ENCODE measurements at regions not wholly inside any gene's neighbourhood (a gene's known extent, or its start where the extent isn't known, plus 50 kb on each side); places are given as distances from the start of the nearest gene placed in this dataset.
A peak's percentile ranks its signal among the peaks of the same experiment; 100 is the strongest.
"Not testable (repeated sequence)": the region's sequence is repeated elsewhere in the genome, so short reads cannot be mapped to it uniquely, and the experiment has no call there.

DNA sequence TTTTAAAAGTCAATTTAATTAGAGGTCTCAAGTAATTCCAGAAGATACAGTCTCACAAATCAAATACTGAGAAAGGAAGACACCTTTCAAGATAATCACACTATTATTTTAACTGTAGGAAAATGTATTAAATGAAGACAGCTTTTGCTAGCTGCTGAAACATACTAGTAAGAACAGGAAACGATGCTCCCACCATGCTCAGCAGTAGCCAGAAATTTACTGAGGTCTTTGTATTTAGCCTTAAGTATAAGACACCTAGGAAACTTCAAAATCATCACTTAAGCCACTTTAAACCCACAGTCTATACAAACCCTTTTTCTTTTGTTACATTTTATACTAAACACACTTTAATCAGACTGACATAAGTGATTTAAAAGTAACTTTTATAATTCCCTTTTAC lies 72.7 kb upstream of the NPIPB12 start:
- in situ Hi-C loops (cut with HindIII; ENCODE audit: low pct_ligation_motif_present, low sequenced_read_pairs); H3K4me3 ChIP-seq (ENCODE audit: low read depth, low read length); H3K36me3 ChIP-seq (replicated peaks); H3K27ac ChIP-seq; DNase-seq; H3K27me3 ChIP-seq (replicated peaks): not testable (repeated sequence)

- in situ Hi-C loops (cut with HindIII; ENCODE audit: low pct_ligation_motif_present, low sequenced_read_pairs); H3K4me3 ChIP-seq (ENCODE audit: low read depth, low read length); H3K27ac ChIP-seq; H3K36me3 ChIP-seq (replicated peaks); DNase-seq; H3K27me3 ChIP-seq (replicated peaks): not testable (repeated sequence)
Observed at GRCh38 chr16:29581764-29582163, 75.6 kb upstream of the NPIPB12 start.

GRCh38 chr16:29591919-29592318 lies 71.1 kb upstream of the SPN start:
- DNase-seq; in situ Hi-C loops (cut with HindIII; ENCODE audit: low pct_ligation_motif_present, low sequenced_read_pairs); H3K27ac ChIP-seq; H3K36me3 ChIP-seq (replicated peaks); H3K4me3 ChIP-seq (ENCODE audit: low read depth, low read length); H3K27me3 ChIP-seq (replicated peaks): not testable (repeated sequence)

GRCh38 chr16:29594269-29594925 lies 68.7 kb upstream of the SPN start:
- H3K4me3 ChIP-seq (ENCODE audit: low read depth, low read length), result peak overlapping the region; percentile 66
- H3K27me3 ChIP-seq (replicated peaks); H3K36me3 ChIP-seq (replicated peaks); DNase-seq; in situ Hi-C loops (cut with HindIII; ENCODE audit: low pct_ligation_motif_present, low sequenced_read_pairs): not testable (repeated sequence)
- peak overlapping the region; percentile 58 for H3K27ac ChIP-seq

- H3K27me3 ChIP-seq (replicated peaks); H3K36me3 ChIP-seq (replicated peaks); in situ Hi-C loops (cut with HindIII; ENCODE audit: low pct_ligation_motif_present, low sequenced_read_pairs): not testable (repeated sequence)
- Histone ChIP-seq H3K4me3 (ENCODE audit: low read depth, low read length) (peak overlapping the region; percentile 66), H3K27ac (peak overlapping the region; percentile 65)
- DNase-seq, result peak; percentile 81
Observed at GRCh38 chr16:29594926-29595838, 67.9 kb upstream of the SPN start.

GRCh38 chr16:29597030-29597429 lies 66.0 kb upstream of the SPN start:
- H3K27me3 ChIP-seq (replicated peaks); DNase-seq; H3K27ac ChIP-seq; H3K36me3 ChIP-seq (replicated peaks); H3K4me3 ChIP-seq (ENCODE audit: low read depth, low read length); in situ Hi-C loops (cut with HindIII; ENCODE audit: low pct_ligation_motif_present, low sequenced_read_pairs): not testable (repeated sequence)

GRCh38 chr16:29600111-29601000 lies 62.7 kb upstream of the SPN start:
- H3K27ac ChIP-seq; H3K36me3 ChIP-seq (replicated peaks); H3K27me3 ChIP-seq (replicated peaks); DNase-seq; H3K4me3 ChIP-seq (ENCODE audit: low read depth, low read length); in situ Hi-C loops (cut with HindIII; ENCODE audit: low pct_ligation_motif_present, low sequenced_read_pairs): not testable (repeated sequence)

GRCh38 chr16:29602247-29602625 lies 60.8 kb upstream of the SPN start:
- H3K27me3 ChIP-seq (replicated peaks); H3K4me3 ChIP-seq (ENCODE audit: low read depth, low read length); in situ Hi-C loops (cut with HindIII; ENCODE audit: low pct_ligation_motif_present, low sequenced_read_pairs); H3K27ac ChIP-seq; H3K36me3 ChIP-seq (replicated peaks); DNase-seq: not testable (repeated sequence)

GRCh38 chr16:29602683-29603088 lies 60.4 kb upstream of the SPN start:
- H3K27ac ChIP-seq; in situ Hi-C loops (cut with HindIII; ENCODE audit: low pct_ligation_motif_present, low sequenced_read_pairs); H3K27me3 ChIP-seq (replicated peaks); DNase-seq; H3K36me3 ChIP-seq (replicated peaks); H3K4me3 ChIP-seq (ENCODE audit: low read depth, low read length): not testable (repeated sequence)

DNA sequence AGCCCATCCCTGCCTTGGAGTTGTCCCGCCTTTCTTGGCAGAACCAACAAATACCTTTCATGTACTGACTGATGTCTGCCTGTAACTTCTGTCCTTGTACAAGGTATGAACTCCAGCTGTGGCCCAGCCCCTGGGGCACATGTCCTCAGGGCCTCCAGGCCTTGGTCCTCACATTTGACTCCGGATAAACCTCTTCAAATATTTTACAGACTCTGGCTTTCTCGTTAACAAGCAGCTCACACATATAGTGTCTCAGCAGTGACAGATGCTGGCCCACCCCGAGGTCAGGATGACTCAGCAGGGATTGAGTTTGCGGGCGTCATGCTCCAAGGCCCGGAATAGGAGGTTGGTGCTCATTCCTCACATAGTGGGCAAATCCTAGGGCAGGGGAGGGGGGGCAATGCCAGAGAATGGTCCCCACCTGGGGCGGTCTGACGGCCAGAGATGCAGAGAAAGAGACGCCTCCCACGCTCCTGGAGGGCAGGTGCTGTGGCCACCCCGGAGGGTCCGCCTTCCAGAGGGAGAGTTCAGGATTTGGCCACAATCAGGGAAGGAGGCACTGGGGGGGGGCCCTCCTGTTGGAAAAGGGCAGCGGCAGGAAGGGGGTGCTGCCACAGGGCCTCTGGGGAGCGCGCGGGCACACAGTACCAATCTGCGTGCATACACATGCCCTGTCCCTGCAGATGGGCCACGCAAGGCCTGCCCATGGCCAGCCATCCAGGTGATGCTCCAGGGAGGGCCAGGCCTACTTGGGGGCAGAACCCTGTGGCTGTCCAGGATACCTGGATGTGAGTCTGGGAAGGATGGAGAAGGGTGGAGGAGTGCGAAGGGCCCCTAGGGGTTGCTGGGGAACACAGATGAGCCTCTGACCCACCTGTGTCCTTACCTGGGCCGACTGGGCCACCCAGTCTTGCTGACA lies 58.2 kb upstream of the SPN start:
- H3K27me3 ChIP-seq (replicated peaks); H3K4me3 ChIP-seq (ENCODE audit: low read depth, low read length); H3K36me3 ChIP-seq (replicated peaks); in situ Hi-C loops (cut with HindIII; ENCODE audit: low pct_ligation_motif_present, low sequenced_read_pairs): not testable (repeated sequence)
- peak; percentile 83 for DNase-seq
- H3K27ac ChIP-seq, result peak overlapping the region; percentile 35

- in situ Hi-C loops (cut with HindIII; ENCODE audit: low pct_ligation_motif_present, low sequenced_read_pairs); H3K27ac ChIP-seq; H3K4me3 ChIP-seq (ENCODE audit: low read depth, low read length); H3K36me3 ChIP-seq (replicated peaks); H3K27me3 ChIP-seq (replicated peaks); DNase-seq: not testable (repeated sequence)
Observed at GRCh38 chr16:29605593-29606205, 57.3 kb upstream of the SPN start.

DNA sequence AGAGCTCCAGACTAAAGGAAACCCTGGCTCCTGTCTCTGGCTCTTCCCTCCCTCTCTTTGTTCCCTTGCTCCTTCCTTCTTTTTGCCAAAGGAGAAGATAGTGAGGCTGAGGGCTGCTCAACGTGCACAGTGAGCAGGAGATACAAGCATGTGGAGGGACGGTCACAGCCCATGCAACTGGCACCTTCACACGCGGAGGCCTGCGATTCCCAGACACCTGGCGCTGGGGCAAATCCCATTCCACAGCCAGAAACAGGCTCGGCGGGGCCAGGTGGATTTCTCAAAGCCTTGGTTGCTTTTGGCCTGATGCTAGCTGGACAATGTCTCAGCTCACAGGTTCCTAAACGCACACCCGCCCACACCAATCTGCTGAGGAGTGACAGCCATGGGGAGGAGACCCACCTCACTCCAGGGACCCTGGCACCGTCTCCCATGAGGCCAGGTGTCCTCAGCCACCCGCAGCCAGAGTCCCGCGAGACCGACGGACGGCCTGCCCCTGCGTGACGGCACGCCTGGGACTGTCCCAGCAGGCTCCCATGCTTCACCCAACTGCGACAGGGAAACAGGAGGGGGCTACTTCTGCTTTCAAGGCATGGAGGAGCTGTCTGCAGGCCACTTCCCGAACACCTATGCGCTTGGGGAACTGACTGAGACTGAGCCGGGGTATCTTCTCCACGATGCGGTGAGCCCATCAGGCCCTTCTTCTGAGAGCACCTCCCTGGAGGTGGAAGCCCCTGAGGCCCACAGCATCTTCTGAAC lies 56.2 kb upstream of the SPN start:
- H3K27ac ChIP-seq; H3K36me3 ChIP-seq (replicated peaks); H3K27me3 ChIP-seq (replicated peaks); in situ Hi-C loops (cut with HindIII; ENCODE audit: low pct_ligation_motif_present, low sequenced_read_pairs); DNase-seq; H3K4me3 ChIP-seq (ENCODE audit: low read depth, low read length): not testable (repeated sequence)

Measured in brain microvascular endothelial cell (primary cell).